GM12875 (cell line): ENCODE measurements at regions not wholly inside any gene's neighbourhood (a gene's known extent, or its start where the extent isn't known, plus 50 kb on each side); places are given as distances from the start of the nearest gene placed in this dataset.

ENCODE experiments used
- H3K4me3 ChIP-seq: one replicate; pipeline ENCODE4 v1.5.1; 2011; ENCODE audit warnings: low read depth, low read length, control low read depth
- CTCF ChIP-seq: IDR thresholded peaks from 2 replicates; pipeline ENCODE4 v1.5.1; 2011; ENCODE audit warnings: low read depth, mild to moderate bottlenecking, control low read depth, inconsistent platforms, low read length, moderate library complexity, borderline replicate concordance; ENCODE audit not compliant: insufficient read depth

- no peak overlapping the region for H3K4me3 ChIP-seq
- TF ChIP-seq CTCF = no peak
Observed at GRCh38 chr3:17847156-17847555, 104.7 kb upstream of the TBC1D5 start.

DNA sequence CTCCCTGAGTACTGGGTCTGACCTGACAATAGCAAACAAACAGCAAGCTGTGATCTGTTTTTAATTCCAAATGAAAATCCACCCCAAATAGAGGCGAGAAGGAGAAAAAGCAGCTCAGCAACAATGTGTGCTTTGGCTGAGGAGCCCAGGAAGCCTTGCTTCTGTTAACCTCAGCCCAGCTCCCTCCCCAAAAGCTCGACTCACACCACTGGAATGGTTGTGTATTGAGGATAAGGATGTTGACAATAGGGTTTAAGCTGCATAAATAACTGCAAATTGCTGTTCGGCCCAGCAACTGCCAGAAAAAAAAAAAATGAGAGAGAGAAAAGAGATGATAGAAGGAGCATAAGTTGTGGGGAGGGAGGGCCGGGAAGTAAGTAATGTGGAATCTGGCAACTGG lies 104.0 kb upstream of the TBC1D5 start:
- TF ChIP-seq CTCF = no peak
- no peak overlapping the region for H3K4me3 ChIP-seq

DNA sequence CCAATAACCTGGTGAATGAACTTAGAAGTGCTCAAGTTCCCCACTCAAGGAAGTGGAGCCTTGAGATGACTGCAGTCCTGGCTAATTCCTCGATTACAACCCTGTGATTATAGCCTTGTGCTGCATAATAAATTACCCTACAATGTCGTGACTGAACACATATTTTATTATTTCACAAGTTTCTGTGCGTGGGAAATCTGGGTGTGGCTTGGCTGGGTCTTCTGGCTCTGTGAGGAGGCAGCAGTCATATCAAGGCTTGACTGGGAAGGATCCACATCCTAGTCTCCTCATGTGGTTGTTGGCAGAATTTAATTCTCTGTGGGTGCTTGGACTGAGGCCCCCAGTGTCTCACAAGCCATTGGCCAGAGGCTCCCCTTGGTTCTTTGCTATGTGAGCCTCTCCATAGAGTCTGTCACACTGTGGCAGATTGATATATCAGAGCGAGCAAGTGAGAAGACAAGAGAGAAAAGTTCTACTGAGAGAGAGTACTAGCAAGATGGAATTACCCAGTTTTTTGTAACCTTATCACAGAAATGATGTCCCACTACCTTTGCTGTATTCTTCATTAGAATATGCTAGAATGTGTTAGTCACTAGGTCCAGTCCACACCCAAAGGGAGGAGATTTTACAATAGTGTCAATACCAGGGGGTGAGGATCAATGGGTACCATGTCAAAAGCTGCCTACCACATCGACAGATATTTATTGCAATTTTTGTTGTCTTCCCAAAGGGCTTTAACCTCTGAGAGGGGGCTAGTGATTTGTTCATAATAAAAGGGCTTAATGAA lies 102.8 kb upstream of the TBC1D5 start:
- no peak for TF ChIP-seq CTCF
- no peak overlapping the region for H3K4me3 ChIP-seq

DNA sequence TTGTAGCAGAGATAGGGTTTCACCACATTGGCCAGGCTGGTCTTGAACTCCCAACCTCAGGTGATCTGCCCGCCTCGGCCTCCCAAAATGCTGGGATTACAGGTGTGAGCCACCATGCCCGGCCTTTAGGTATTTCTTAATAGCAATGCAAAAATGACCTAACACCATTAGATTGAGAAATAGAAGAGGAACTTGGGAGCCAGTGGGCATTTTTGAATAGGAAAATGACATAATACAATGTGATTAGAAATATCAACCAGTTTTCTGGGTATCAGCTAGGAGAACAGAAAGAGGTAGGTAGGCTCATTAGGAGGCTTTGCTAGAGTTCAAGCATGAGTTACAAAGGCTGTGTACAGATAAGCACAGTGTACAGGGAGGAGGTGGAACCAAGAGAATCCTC lies 101.8 kb upstream of the TBC1D5 start:
- no peak overlapping the region for H3K4me3 ChIP-seq
- TF ChIP-seq CTCF = no peak

DNA sequence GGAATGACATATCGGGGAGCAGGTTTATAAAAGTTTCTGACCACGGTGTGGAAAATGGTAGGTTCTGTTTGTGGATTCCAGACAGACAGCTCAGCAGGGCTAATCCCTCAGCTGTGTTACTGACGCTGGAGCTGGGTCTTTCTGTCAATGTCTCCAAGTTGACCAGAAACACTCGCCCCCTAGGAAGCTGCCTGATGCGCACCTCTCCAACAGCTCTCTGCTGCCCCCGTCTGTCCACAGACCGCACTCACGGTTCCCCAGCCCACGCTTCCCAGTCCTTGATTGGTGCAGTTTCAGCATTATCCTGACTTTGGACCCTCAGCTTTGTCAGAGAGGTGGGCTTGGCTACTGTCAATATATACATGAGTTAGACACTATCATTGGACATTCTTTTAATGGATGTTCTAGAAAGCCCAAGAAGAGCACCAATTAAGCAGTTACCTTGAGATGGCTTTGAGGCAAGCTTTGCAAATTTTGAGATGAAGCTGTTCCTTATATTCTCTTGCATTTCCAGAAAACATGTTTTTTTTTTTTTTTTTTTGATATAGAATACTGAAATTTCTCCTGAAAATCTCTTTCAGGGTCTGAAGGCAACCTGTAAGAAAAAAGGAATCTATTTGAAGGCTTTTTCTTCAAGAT lies 98.9 kb upstream of the TBC1D5 start:
- no peak overlapping the region for H3K4me3 ChIP-seq
- TF ChIP-seq CTCF = peak; percentile 97

GRCh38 chr3:17840651-17841050 lies 98.2 kb upstream of the TBC1D5 start:
- TF ChIP-seq CTCF = no peak
- H3K4me3 ChIP-seq = no peak overlapping the region

GRCh38 chr3:17840126-17840525 lies 97.7 kb upstream of the TBC1D5 start:
- TF ChIP-seq CTCF = no peak
- H3K4me3 ChIP-seq = no peak overlapping the region
